NCI-H146 (cell line): ENCODE measurements at regions not wholly inside any gene's neighbourhood (a gene's known extent, or its start where the extent isn't known, plus 50 kb on each side); places are given as distances from the start of the nearest gene placed in this dataset.
"Not testable (repeated sequence)": the region's sequence is repeated elsewhere in the genome, so short reads cannot be mapped to it uniquely, and the experiment has no call there.

ENCODE experiments used
- DNase-seq: peaks from one replicate; lab custom pipeline; 2025; lab: John Stamatoyannopoulos, UW

- DNase-seq, result no peak
Measured at GRCh38 chr9:115804206-115804605, 349.4 kb upstream of the PAPPA start.

GRCh38 chr9:115808108-115808507, 345.5 kb upstream of the PAPPA start:
- no peak for DNase-seq

DNA sequence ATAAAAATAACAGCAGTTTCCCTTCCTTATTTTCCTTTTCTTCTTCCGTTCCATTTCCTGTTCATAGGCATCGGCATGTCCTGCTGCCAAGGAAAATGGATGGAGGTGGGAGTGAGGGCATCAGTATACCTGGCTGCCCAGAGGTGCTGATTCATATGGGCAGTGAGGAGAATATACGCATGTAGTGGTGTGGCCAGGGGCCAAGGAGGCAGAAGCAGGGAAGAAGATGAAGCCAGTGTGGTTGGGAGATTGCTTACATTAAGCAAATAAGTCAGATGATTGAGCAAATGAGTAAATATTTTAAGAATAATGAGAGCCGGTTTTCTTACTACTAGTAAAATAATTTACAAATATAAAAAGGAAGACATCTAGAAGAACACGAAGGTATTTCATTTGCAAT, 344.9 kb upstream of the PAPPA start:
- DNase-seq, result no peak

- DNase-seq, result no peak
Measured at GRCh38 chr9:115810166-115810565, 343.4 kb upstream of the PAPPA start.

DNA sequence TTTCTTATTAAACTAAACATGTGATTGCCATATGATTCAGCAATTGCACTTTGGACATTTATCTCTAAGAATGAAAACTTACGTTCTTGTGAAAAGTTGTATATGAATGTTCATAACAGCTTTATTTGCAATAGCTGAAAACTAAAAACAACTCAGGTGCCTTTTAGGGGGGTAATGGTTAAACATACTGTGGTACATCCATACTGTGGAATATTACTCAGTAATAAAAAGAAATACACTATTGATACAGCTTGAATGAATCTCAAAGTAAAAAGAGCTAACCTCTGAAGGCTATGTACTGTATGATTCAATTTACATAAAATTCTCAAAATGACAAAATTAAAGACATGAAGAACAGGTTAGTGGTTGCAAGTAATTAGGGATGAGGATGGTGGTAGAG, 339.5 kb upstream of the PAPPA start:
- DNase-seq, result no peak

GRCh38 chr9:115815786-115816185, 337.8 kb upstream of the PAPPA start:
- DNase-seq, result no peak

- DNase-seq, result not testable (repeated sequence)
Measured at GRCh38 chr9:115818651-115819050, 334.9 kb upstream of the PAPPA start.

DNA sequence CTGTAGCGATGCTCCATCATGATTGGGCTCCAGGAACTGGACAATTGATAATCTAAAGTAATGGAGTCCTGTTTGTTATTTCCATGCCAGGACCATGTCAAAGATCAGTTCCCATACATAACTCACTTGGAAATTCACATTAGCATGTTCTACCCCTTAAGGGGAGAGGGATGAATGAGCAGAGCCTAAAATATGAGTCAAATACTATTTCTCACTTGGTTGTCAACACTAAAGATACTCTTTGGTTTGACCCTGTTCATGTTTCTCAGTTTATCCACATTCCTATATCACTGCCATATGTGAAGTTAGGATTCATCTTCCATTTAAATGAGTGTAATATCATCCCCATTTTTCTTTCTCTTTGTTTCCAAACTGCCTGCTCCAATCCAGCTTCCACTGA, 321.6 kb upstream of the PAPPA start:
- no peak for DNase-seq

DNA sequence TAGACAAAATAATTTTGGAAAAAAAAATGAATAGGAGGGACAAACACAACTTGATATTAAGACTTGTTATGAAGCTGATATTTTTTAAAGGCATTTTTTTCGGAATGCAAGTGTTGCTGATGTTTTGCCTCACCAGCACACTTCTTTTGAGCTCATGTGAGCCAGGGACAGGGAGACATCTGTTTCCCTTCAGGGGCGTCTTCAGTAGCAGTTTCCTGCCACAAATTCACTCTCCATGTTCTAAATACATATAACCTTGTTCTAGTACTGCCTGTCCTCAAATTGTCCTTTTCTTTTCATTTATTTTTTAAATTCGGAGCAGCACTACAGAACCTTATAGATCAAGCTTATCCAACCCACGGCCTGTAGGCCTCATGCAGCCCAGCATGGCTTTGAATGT, 316.0 kb upstream of the PAPPA start:
- no peak for DNase-seq

GRCh38 chr9:115838417-115838816, 315.2 kb upstream of the PAPPA start:
- DNase-seq, result no peak

- not testable (repeated sequence) for DNase-seq
Measured at GRCh38 chr9:115844433-115844832, 309.2 kb upstream of the PAPPA start.

- no peak for DNase-seq
Measured at GRCh38 chr9:115845648-115846312, 307.8 kb upstream of the PAPPA start.

GRCh38 chr9:115847216-115847615, 306.4 kb upstream of the PAPPA start:
- DNase-seq, result no peak

DNA sequence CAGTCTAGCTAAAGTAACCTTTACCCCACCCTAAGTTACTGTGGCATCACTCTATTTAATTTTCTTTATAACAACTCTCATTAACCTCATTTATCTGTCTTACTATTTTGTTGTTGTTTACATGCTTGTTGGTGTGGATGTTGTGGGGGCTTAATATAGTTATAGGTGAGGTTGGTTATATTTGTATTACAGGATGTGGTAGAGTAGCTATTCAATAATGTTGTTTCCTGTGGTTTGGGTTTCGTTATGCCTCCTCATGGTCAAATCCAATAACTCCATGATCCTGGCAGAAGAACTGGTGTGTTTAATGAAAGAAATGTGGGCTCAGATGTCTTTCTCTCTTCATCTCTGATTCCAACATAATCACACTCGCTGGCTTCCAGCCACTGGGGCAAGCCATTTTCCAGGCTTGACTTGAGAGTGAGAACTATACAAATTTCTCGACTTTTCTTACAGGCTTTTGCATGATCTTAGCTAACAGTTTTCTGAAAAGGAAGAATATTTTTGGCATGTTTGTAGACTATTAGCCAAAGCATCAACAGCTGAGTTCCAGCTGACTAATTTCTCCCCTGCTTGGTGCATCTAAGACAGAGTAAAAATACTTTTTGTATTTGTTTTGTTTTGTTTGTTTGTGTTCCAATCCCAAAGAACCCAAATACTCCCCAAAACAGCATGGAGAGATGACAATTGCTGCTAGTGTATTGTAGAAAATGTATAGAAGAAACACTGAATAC, 303.7 kb upstream of the PAPPA start:
- no peak for DNase-seq

DNA sequence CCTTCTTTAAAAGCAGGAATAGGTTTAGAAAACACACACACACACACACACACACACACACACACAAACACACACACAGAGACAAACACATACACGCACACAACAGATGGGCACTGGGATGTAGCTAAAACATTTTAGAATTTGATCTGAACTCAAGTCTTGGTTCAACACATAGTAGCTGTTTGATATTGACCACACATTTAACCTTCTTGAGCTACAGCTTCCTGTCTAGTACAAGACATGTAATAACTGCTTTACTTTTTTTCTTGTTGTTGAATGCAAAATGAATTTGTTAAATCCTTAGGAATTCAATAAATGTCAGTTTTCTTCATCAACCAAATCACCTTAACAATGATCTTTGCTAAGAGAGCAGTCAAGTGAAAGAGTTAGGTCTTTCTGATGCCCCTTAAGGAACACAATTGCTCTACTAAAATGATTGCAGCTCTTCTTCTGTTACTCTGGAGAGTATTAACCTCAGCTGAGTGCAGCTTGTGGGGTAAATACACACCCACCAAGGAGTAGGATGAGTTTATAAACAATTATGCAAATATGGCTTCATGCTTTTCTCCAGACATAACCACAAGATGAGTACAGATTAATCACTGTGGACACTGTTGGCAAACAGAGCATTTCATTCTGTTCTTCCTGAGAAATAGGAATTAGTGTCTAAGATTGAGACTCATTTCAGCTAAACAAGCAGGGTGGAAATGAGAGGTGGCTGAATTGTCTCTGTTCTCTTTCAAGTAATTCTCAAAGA, 302.9 kb upstream of the PAPPA start:
- DNase-seq, result no peak

DNA sequence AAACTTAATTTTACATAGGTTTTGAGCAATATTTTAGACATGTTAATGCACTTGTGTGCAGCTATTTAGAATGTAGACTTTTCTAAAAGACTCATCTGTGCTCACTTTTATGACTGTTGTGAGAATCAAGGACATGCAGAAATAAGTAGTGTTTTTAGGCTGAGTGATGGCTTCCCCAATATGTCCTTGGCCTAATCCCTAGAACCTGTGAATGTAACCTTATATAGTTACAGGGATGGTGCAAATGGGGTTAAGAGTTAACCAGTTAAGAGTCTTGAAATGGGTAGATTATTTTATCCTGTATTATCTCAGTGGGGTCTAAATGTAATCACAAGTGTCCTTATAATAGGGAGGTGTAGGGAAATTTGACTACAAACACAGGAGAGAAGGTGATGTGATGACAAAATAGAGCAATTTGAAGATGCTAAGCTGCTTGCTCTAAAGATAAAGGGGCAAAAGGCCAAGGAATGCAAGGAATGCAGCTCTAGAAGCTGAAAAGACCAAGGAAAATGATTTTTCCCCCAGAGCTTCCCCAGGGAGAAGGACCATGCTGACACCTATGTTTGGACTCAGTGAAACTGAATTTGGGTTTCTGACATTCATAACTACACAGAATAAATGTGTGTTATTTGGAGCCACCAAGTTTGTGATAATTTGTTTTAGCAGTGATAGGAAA, 298.0 kb upstream of the PAPPA start:
- DNase-seq, result no peak

DNA sequence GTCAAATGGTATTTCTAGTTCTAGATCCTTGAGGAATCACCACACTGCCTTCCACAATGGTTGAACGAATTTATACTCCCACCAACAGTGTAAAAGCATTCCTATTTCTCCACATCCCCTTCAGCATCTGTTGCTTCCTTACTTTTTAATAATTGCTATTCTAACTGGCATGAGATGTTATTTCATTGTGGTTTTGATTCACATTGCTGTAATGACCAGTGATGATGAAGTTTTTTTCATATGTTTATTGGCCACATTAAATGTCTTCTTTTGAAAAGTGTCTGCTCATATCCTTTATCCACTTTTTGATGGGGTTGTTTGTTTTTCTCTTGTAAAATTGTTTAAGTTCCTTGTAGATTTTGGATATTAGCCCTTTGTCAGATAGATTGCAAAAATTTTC, 295.2 kb upstream of the PAPPA start:
- DNase-seq, result not testable (repeated sequence)

DNA sequence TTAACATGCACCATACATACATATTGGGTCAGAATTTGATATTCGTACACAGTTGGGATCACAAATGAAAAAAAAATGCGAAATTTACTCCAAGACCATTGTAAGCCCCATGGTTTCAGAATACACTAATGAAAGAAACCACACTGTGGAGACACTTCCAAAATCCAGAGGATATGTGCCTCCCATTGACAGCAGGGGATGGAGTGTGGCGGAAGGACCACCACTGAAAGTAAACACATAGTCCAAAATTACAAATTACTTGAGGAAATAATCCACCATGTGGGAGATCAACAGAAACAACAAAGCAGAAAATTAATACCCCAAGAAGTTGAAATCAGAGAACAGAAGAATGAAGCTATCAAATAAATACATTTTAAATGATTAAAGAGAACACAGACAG, 291.6 kb upstream of the PAPPA start:
- DNase-seq, result no peak

- no peak for DNase-seq
Measured at GRCh38 chr9:115864581-115864980, 289.0 kb upstream of the PAPPA start.

DNA sequence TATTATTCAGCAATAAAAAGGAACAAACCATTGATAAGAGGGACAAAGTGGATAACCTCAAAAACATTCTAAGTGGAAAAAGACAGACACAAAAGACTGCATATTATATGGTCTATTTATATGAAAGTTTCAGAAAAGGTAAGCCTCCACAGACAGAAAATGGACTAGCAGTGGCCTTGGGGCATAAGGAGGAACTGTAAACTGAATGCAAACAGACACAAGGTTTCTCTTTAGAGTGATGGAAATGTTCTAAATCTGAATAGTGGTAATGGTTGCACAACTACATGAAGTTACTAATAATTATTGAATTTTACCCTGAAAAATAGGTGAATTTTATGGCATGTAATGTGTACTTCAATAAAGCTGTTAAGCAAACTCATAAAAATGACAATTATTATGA, 286.3 kb upstream of the PAPPA start:
- no peak for DNase-seq

- DNase-seq, result no peak
Measured at GRCh38 chr9:115877852-115878438, 275.6 kb upstream of the PAPPA start.

DNA sequence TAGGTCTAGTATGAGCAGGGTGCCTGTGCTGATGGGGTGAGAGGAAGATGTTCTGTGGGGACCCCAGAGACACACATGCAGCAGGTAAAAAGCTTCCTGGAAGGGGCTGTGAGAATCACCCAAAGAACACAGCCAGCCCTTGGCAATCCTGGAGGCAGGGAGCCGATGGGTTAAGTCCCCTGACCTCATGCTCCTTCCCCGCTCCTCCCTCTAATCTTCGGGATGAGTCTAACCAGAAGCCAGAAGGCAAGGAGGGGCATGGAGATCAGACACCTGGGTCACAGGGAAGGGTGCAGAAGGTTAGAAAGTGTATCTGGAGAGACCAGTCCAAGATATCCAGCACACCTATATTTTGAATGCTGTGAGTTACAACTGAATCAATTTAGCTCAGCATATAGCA, 274.1 kb upstream of the PAPPA start:
- no peak for DNase-seq
